GOT3 (cell line): ENCODE measurements at regions not wholly inside any gene's neighbourhood (a gene's known extent, or its start where the extent isn't known, plus 50 kb on each side); places are given as distances from the start of the nearest gene placed in this dataset.

Experiments
- DNase-seq: peaks from one replicate; lab custom pipeline; 2025; ENCODE audit warnings: mixed read lengths; lab: John Stamatoyannopoulos, UW

GRCh38 chr2:41483982-41484857 is 563.6 kb upstream of the PKDCC start:
- no peak for DNase-seq

DNA sequence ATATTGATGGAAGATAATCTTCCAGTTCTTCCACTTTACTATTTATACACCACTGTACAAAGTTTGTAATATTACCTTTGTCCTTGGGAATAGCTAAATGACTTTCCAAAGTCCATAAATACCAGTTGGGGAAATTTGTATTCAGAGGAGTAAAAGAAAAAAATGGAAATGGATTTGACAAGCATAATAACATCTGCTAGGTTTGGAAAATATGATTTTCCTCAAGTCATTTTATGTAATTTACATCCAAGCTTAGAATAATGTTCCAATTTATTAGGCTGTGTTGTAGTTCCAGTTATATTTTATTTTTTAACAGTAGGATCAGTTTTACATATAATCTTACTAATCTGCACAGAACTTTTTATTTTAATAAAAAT is 563.0 kb upstream of the PKDCC start:
- DNase-seq = no peak

DNA sequence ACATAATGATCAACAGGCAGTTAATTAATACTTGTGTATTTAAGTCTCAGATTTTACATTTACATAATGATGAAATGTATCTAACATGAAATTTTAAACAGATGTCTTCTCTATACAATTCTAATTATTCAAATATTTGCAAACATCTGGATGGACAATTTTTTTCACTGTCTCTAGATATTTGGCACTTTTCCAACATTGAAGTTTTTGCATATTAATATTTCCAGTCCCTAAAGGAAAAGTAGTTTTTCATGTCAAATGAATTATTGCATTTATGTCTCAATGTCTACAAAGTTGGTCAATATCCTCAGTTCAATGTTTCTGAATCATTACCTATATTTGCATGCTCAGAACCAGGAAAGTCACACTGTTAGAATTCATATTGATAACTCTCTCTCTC is 560.9 kb upstream of the PKDCC start:
- no peak for DNase-seq

GRCh38 chr2:41488888-41489287 is 558.9 kb upstream of the PKDCC start:
- no peak for DNase-seq

- no peak for DNase-seq
Measured at GRCh38 chr2:41489638-41490037, 558.2 kb upstream of the PKDCC start.

DNA sequence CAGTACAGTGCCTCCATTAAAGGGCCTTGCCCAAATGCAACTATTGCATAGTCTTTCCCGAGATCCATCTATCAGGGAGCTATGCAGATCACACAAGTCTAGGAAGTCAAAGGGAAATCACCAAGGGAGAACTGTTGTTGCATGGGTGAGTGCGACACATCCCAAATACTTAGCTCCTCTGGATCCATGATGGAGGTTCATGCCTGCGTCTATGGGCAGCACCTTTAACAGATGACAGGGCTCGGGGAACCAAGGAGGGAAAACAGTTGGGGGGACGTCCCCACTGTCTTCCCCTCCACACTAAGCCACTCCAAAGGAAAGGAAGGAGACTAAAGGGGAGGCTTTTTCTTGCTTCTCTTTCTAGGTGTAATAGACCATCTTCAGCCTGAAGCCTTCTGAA is 552.8 kb upstream of the PKDCC start:
- no peak for DNase-seq

DNA sequence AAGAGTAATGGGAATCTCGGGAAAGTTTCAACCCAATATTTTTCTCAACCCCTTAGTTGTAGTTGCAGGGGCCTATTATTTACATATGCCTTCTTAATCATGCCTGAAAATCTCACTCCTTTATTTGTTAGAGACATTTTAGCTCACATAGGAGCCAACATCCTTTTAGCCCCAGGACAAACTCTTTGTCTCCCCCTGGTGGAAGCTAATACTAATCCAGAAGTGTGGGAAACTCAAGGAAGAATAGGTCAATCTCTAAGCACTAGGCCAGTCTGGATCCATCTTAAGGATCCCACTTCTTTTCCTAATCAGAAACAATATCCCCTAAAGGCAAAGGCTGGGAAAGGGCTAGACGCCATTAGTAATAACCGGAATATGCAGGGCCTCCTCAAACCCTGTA is 550.9 kb upstream of the PKDCC start:
- no peak for DNase-seq

DNA sequence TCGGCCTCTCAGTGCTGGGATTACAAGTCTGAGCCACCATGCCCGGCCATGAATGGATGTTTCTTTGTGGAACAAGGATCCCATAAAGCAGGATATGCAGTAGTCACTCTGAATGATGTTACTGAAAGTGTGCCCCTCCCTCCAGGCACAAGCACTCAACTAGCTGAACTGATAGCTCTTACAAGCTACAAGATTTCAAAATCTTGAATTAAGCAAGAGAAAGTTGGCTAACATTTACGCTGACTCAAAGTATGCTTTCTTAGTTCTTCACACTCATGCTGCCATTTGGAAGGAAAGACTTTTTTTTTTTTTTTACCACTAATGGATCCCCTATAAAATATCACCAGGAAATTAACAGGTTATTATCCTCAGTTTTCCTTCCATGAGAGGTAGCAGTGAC is 549.0 kb upstream of the PKDCC start:
- DNase-seq = no peak

DNA sequence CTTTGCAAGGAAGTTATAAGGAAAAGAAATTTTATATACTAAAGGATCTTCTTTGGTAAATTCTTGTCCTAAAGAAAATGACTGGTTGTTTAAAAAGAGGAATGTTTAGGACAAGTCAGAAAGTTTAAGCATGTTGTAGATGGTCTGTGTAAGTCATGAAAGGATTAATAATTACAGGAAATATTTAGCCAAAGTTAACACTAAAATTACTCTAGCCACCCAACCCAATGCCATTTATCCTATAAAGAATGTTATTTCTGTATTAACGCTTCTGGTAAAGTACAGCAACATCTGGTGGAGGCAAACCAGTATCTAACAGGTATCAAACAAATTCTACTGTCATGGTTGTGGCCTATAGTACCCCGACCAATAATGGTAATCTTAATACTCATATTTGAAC is 546.9 kb upstream of the PKDCC start:
- DNase-seq = no peak

- no peak for DNase-seq
Measured at GRCh38 chr2:41502752-41503151, 545.1 kb upstream of the PKDCC start.

- no peak for DNase-seq
Measured at GRCh38 chr2:41504532-41504931, 543.3 kb upstream of the PKDCC start.

DNA sequence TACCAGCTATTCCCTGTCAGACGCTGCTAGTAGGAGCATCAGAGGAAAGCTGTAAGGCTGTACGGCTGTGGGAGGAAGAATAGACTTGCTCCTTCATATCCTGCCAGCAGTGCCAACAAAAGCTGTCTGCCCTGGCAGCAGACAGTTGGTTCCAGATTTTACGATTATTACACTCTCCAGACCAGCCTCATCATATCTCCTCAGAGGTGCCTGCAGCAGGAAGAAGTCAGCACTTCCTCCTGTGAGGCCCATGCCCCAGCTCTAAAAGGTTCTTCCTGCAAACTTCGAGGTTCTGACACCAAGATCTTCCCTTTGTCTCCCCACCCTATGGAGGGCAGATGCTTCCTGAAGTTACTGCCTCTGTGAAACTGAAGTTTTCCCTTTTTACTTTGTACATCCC is 537.7 kb upstream of the PKDCC start:
- DNase-seq = no peak

- DNase-seq = no peak
Measured at GRCh38 chr2:41521211-41521610, 526.6 kb upstream of the PKDCC start.

- no peak for DNase-seq
Measured at GRCh38 chr2:41527525-41528323, 520.1 kb upstream of the PKDCC start.

- no peak for DNase-seq
Measured at GRCh38 chr2:41535575-41535974, 512.2 kb upstream of the PKDCC start.

GRCh38 chr2:41540272-41540998 is 507.4 kb upstream of the PKDCC start:
- no peak for DNase-seq

- no peak for DNase-seq
Measured at GRCh38 chr2:41543726-41544125, 504.1 kb upstream of the PKDCC start.

GRCh38 chr2:41544709-41545108 is 503.1 kb upstream of the PKDCC start:
- DNase-seq = no peak

GRCh38 chr2:41546031-41546430 is 501.8 kb upstream of the PKDCC start:
- no peak for DNase-seq

DNA sequence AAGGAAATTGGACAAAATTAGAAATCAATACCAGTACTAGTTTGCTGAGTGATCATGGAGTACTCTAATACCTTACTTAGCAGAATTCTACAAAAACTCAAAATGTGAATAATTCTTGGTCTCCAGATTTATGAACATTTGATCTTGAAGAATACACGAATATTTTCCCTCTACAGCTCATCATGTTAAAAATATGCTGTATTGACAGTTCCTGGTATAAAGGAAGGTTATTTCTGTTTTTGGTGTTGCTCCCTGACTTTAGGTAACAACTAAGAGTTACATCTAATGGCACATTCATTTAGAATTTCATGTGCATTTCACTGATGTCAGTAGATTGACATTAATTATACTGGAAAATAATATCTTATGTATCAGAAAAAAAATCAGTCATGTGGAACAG is 479.2 kb upstream of the PKDCC start:
- no peak for DNase-seq

- DNase-seq = no peak
Measured at GRCh38 chr2:41572154-41572553, 475.7 kb upstream of the PKDCC start.

DNA sequence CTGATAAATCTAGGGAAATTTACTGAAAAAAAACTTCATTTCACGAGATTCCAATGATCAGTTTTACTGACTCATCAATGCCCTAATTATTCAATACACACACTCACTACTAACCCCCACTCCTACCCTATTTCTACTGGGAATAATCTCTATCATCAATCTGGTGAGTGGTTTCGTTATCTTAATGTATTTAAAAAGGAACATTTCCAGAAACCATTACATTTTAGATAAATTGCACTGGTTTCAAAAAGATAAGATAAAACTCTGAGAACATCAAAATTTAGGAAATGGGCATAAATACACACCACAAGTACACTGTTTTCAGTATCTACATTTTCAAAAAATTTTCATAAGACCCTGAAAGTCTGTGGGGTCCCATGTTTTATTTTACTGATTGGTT is 471.4 kb upstream of the PKDCC start:
- DNase-seq = no peak

- DNase-seq = no peak
Measured at GRCh38 chr2:41579806-41580205, 468.0 kb upstream of the PKDCC start.
